DND-41 (cell line): ENCODE measurements at regions not wholly inside any gene's neighbourhood (a gene's known extent, or its start where the extent isn't known, plus 50 kb on each side); places are given as distances from the start of the nearest gene placed in this dataset.

Source experiments
- ATAC-seq: fragments of 200-7000 bp; cut with Tn5 transposase; 3 replicates; pipeline ENCODE4 v1.9.1; 2021; ENCODE audit warnings: low read depth; ENCODE audit not compliant: insufficient read depth
- DNase-seq: peaks from one replicate; pipeline ENCODE4 v3.0.0-alpha.2; 2020
- H2AFZ ChIP-seq: 2 replicates; pipeline ENCODE4 v1.6.0; 2012; ENCODE audit warnings: low read depth, low read length
- H3K27ac ChIP-seq: 2 replicates; pipeline ENCODE4 v1.5.1; 2012; ENCODE audit warnings: low read length, inconsistent platforms
- H3K27me3 ChIP-seq: fragments of 200-600 bp; sonication (generic); 2 replicates; pipeline ENCODE4 v1.6.0; 2012; ENCODE audit warnings: low read length, mild to moderate bottlenecking, inconsistent platforms; ENCODE audit not compliant: insufficient read depth, poor library complexity
- H3K36me3 ChIP-seq: 2 replicates; pipeline ENCODE4 v1.5.1; 2012; ENCODE audit warnings: low read length, inconsistent platforms; ENCODE audit not compliant: insufficient read depth
- H3K4me1 ChIP-seq: 2 replicates; pipeline ENCODE4 v1.5.1; 2012; ENCODE audit warnings: mild to moderate bottlenecking, low read length; ENCODE audit not compliant: insufficient read depth
- H3K4me2 ChIP-seq: 2 replicates; pipeline ENCODE4 v1.6.0; 2012; ENCODE audit warnings: mild to moderate bottlenecking, moderate library complexity, low read length, inconsistent platforms; ENCODE audit not compliant: insufficient read depth
- H3K4me3 ChIP-seq, 2 experiments: fragments of 200-600 bp in 1 of 2; shearing (Covaris generic) in 1 of 2; 2 replicates each; pipeline ENCODE4 v1.5.1; 2012 to 2016; ENCODE audit warnings: inconsistent platforms in 2 of 2, low read length in 2 of 2, mild to moderate bottlenecking in 2 of 2, low read depth in 1 of 2, moderate library complexity in 1 of 2
- H3K79me2 ChIP-seq: 2 replicates; pipeline ENCODE4 v1.6.0; 2012; ENCODE audit warnings: low read length, inconsistent platforms; ENCODE audit not compliant: insufficient read depth
- H3K9ac ChIP-seq: 2 replicates; pipeline ENCODE4 v1.6.0; 2012; ENCODE audit warnings: low read depth, mild to moderate bottlenecking, inconsistent platforms, low read length, moderate library complexity
- H3K9me3 ChIP-seq: 2 replicates; pipeline ENCODE4 v1.5.1; 2012; ENCODE audit warnings: low read length, moderate library complexity, mild to moderate bottlenecking, inconsistent platforms; ENCODE audit not compliant: insufficient read depth, severe bottlenecking
- H4K20me1 ChIP-seq: 2 replicates; pipeline ENCODE4 v1.6.0; 2012; ENCODE audit warnings: low read length; ENCODE audit not compliant: insufficient read depth
- EZH2 ChIP-seq: IDR thresholded peaks from 3 replicates; pipeline ENCODE4 v1.6.1; 2012; ENCODE audit warnings: borderline replicate concordance, low read depth, mild to moderate bottlenecking, moderate library complexity, low read length, inconsistent platforms; ENCODE audit not compliant: severe bottlenecking
- TF ChIP-seq, protein P1 (sequence below): IDR thresholded peaks from 2 replicates; pipeline ENCODE4 v1.5.1; 2012; ENCODE audit warnings: borderline replicate concordance, low read length, moderate library complexity, mild to moderate bottlenecking; ENCODE audit not compliant: poor library complexity, severe bottlenecking; ENCODE audit errors: extremely low read depth

DNA sequence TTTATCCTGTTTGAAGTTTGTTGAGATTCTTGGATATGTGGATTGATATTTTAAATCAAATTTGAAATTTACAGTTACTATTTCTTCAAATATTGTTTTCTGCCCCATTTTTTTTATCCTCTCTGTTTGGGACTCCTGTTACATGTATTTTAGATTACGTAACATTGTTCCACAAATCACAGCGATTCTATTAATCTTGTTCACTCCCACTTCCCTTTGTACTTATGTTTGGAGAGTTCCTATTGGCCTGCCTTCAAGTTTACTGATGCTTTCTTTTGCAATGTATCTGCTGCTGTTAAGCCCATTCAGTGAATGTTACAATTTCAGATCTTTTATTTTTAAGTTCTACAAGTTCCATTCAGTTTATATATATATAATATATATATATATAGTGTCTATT, 288.3 kb upstream of the TNRC6C start:
- DNase-seq: no peak
- TF ChIP-seq, protein P1, sequence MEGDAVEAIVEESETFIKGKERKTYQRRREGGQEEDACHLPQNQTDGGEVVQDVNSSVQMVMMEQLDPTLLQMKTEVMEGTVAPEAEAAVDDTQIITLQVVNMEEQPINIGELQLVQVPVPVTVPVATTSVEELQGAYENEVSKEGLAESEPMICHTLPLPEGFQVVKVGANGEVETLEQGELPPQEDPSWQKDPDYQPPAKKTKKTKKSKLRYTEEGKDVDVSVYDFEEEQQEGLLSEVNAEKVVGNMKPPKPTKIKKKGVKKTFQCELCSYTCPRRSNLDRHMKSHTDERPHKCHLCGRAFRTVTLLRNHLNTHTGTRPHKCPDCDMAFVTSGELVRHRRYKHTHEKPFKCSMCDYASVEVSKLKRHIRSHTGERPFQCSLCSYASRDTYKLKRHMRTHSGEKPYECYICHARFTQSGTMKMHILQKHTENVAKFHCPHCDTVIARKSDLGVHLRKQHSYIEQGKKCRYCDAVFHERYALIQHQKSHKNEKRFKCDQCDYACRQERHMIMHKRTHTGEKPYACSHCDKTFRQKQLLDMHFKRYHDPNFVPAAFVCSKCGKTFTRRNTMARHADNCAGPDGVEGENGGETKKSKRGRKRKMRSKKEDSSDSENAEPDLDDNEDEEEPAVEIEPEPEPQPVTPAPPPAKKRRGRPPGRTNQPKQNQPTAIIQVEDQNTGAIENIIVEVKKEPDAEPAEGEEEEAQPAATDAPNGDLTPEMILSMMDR: no peak
- TF ChIP-seq EZH2: no peak
- Histone ChIP-seq H3K36me3 (no peaks in the 10 kb centered on the region), H3K4me3 (no peak overlapping the region), H3K9ac (no peak overlapping the region), H3K9me3 (peaks cover 7% of the 10 kb centered on the region), H3K4me1 (peaks cover 34% of the 10 kb centered on the region), H3K27me3 (no peaks in the 10 kb centered on the region), H3K4me2 (no peak overlapping the region), H3K79me2 (no peaks in the 10 kb centered on the region), H4K20me1 (no peaks in the 10 kb centered on the region), H3K27ac (no peak overlapping the region), H2AFZ (no peak overlapping the region)
- ATAC-seq: no peak

DNA sequence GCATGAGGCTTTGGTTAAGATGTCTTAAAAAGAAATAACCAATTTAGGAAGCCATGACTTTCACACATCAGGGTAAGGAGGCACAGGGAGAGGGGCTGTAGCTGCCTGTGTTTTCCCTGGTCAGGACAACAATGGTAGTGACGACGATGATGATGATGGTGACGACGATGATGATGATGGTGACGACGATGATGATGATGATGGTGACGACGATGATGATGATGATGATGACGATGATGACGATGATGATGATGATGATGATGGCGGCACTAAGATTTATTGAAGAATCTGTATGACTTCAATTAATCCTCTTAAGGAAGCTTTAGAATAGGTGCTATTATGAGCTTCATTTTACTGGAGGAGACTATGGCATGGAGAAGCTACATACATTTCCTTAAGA, 284.1 kb upstream of the TNRC6C start:
- Histone ChIP-seq H3K4me1 (no peaks in the 10 kb centered on the region), H3K36me3 (no peaks in the 10 kb centered on the region), H4K20me1 (no peaks in the 10 kb centered on the region), H2AFZ (no peak overlapping the region), H3K27me3 (no peaks in the 10 kb centered on the region), H3K9ac (no peak overlapping the region), H3K4me3 (no peak overlapping the region), H3K79me2 (no peaks in the 10 kb centered on the region), H3K27ac (no peak overlapping the region), H3K4me2 (no peak overlapping the region), H3K9me3 (no peaks in the 10 kb centered on the region)
- no peak for ATAC-seq
- TF ChIP-seq EZH2: no peak
- TF ChIP-seq, protein P1: no peak
- no peak for DNase-seq

DNA sequence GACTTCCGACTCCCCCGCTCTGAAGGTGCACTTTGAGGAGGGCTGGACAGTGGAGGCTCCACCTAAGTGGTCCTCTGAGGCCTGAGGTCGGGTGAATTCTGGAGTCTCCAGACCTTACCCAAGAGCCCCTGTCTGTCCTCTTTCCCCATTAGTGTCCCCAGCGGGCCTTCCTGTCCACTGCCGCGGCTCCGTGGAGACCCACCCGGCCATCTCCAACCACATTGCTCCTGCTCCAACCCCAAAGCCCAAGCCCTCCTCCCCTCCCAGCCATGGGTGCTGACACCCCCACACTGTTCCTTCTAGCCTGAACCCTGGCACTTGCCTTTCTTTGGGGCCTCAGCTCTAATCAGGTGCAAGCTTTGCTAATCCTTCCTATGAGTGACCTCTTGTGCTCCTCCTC, 283.1 kb upstream of the TNRC6C start:
- Histone ChIP-seq H3K4me1 (no peaks in the 10 kb centered on the region), H3K4me2 (no peak overlapping the region), H4K20me1 (no peaks in the 10 kb centered on the region), H3K4me3 (no peak overlapping the region), H3K79me2 (no peaks in the 10 kb centered on the region), H3K9ac (no peak overlapping the region), H2AFZ (no peak overlapping the region), H3K9me3 (no peaks in the 10 kb centered on the region), H3K27ac (no peak overlapping the region), H3K36me3 (no peaks in the 10 kb centered on the region), H3K27me3 (no peaks in the 10 kb centered on the region)
- no peak for DNase-seq
- ATAC-seq: no peak
- TF ChIP-seq, protein P1: no peak
- TF ChIP-seq EZH2: no peak

DNA sequence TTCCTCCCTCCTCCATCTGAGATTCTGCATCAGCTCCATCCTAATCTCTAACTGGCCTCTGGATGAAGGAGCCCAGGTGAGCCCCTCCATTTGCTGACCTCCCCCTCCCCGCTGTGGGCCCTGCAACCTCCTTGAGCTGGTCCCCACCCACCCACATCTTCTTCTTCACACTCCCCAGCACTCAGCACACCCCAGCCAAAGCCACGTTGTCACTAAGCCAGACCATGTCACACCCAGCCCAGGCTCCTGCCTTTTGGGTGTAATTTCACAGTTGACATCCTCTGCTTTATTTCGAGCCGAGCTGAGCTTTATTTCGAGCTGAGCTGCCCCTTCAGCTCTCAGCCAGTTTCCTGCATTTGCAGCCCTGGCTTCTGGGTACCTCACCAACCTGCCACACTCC, 282.7 kb upstream of the TNRC6C start:
- Histone ChIP-seq H3K27ac (no peak overlapping the region), H3K27me3 (no peaks in the 10 kb centered on the region), H3K4me3 (no peak overlapping the region), H3K9me3 (no peaks in the 10 kb centered on the region), H3K36me3 (no peaks in the 10 kb centered on the region), H3K9ac (no peak overlapping the region), H2AFZ (no peak overlapping the region), H3K79me2 (no peaks in the 10 kb centered on the region), H3K4me1 (no peaks in the 10 kb centered on the region), H3K4me2 (no peak overlapping the region), H4K20me1 (no peaks in the 10 kb centered on the region)
- ATAC-seq: no peak
- DNase-seq: no peak
- TF ChIP-seq EZH2: no peak
- TF ChIP-seq, protein P1: no peak
